ENCODE measurements at regions not wholly inside any gene's neighbourhood (a gene's known extent, or its start where the extent isn't known, plus 50 kb on each side); places are given as distances from the start of the nearest gene placed in this dataset.
A peak's percentile ranks its signal among the peaks of the same experiment; 100 is the strongest.
"Not testable (repeated sequence)": the region's sequence is repeated elsewhere in the genome, so short reads cannot be mapped to it uniquely, and the experiment has no call there.

- no peak for DNase-seq
These were observed 113.4 kb upstream of the ELAC2 start for GRCh38 chr17:13131225-13131624.

- no peak for DNase-seq
These were observed 111.5 kb upstream of the ELAC2 start for GRCh38 chr17:13129356-13129755.

GRCh38 chr17:13128676-13129075, 110.8 kb upstream of the ELAC2 start:
- DNase-seq: no peak

GRCh38 chr17:13127921-13128602, 110.2 kb upstream of the ELAC2 start:
- no peak for DNase-seq

- no peak for DNase-seq
These were observed 103.0 kb upstream of the ELAC2 start for GRCh38 chr17:13120864-13121263.

- DNase-seq: no peak
These were observed 100.5 kb upstream of the ELAC2 start for GRCh38 chr17:13118311-13118710.

- no peak for DNase-seq
These were observed 99.8 kb upstream of the ELAC2 start for GRCh38 chr17:13117616-13118015.

GRCh38 chr17:13114601-13115031, 96.8 kb upstream of the ELAC2 start:
- DNase-seq: peak in 3 of 14 donors; percentile 0 to 7 (median 6)

- no peak for DNase-seq
These were observed 96.1 kb upstream of the ELAC2 start for GRCh38 chr17:13113821-13114525.

GRCh38 chr17:13107676-13108235, 89.9 kb upstream of the ELAC2 start:
- DNase-seq: peak in 1 of 14 donors; percentile 55

- no peak for DNase-seq
These were observed 88.3 kb upstream of the ELAC2 start for GRCh38 chr17:13106171-13106570.

- no peak for DNase-seq
These were observed 86.7 kb upstream of the ELAC2 start for GRCh38 chr17:13104576-13104975.

- DNase-seq: no peak
These were observed 84.7 kb upstream of the ELAC2 start for GRCh38 chr17:13102477-13102876.

GRCh38 chr17:13099926-13100325, 82.1 kb upstream of the ELAC2 start:
- DNase-seq: peak in 3 of 14 donors; percentile 13 to 93 (median 26)

- peak in 1 of 14 donors; percentile 48 for DNase-seq
These were observed 81.4 kb upstream of the ELAC2 start for GRCh38 chr17:13099089-13099735.

GRCh38 chr17:13096291-13096690, 78.5 kb upstream of the ELAC2 start:
- DNase-seq: no peak

- not testable (repeated sequence) for DNase-seq
These were observed 74.2 kb upstream of the ELAC2 start for GRCh38 chr17:13092010-13092409.

- no peak for DNase-seq
These were observed 70.8 kb upstream of the ELAC2 start for GRCh38 chr17:13088666-13089065.

GRCh38 chr17:13087802-13088201, 70.0 kb upstream of the ELAC2 start:
- DNase-seq: no peak

- peak in 1 of 14 donors; percentile 55 for DNase-seq
These were observed 68.4 kb upstream of the ELAC2 start for GRCh38 chr17:13086142-13086769.

GRCh38 chr17:13085578-13085977, 67.8 kb upstream of the ELAC2 start:
- no peak for DNase-seq

GRCh38 chr17:13084420-13084819, 66.6 kb upstream of the ELAC2 start:
- no peak for DNase-seq

All from C1 segment of cervical spinal cord (tissue), 14 donors.